ENCODE measurements at regions not wholly inside any gene's neighbourhood (a gene's known extent, or its start where the extent isn't known, plus 50 kb on each side); places are given as distances from the start of the nearest gene placed in this dataset.

- TF ChIP-seq ZNF384 (IDR thresholded peaks at IDR 0.05) = no peak
- no peak for TF ChIP-seq L3MBTL2 (conservative IDR thresholded peaks at IDR 0.05)
These were observed 442.6 kb upstream of the PSMD7 start for GRCh38 chr16:73853968-73854367.

Measured in HEK293T (cell line).